H1 (cell line): ENCODE measurements at regions not wholly inside any gene's neighbourhood (a gene's known extent, or its start where the extent isn't known, plus 50 kb on each side); places are given as distances from the start of the nearest gene placed in this dataset.

Source experiments
- CEBPB ChIP-seq: IDR thresholded peaks from 2 replicates; pipeline ENCODE4 v1.6.1; 2012; ENCODE audit warnings: low read depth, low read length
- MAX ChIP-seq: IDR thresholded peaks from 2 replicates; pipeline ENCODE4 v1.6.1; 2012; ENCODE audit warnings: inconsistent platforms
- NRF1 ChIP-seq: IDR thresholded peaks from 2 replicates; pipeline ENCODE4 v1.6.1; 2011; ENCODE audit warnings: mild to moderate bottlenecking, low read depth, low read length, improper control_type of control experiment
- SP2 ChIP-seq: IDR thresholded peaks from 2 replicates; pipeline ENCODE4 v1.6.1; 2012; ENCODE audit warnings: mild to moderate bottlenecking, low read length, inconsistent platforms
- SUZ12 ChIP-seq: fragments of 200-600 bp; sonication (generic); IDR thresholded peaks from 2 replicates; pipeline ENCODE4 v1.6.1; 2012; ENCODE audit warnings: mild to moderate bottlenecking, inconsistent platforms, low read length, moderate library complexity, mixed read lengths
- TCF12 ChIP-seq: IDR thresholded peaks from 2 replicates; pipeline ENCODE4 v1.6.1; 2011; ENCODE audit warnings: low read depth, mild to moderate bottlenecking, low read length
- ZNF274 ChIP-seq: IDR thresholded peaks from 2 replicates; pipeline ENCODE4 v1.7.0; 2012; ENCODE audit warnings: low read length, borderline replicate concordance; ENCODE audit errors: extremely low read depth

DNA sequence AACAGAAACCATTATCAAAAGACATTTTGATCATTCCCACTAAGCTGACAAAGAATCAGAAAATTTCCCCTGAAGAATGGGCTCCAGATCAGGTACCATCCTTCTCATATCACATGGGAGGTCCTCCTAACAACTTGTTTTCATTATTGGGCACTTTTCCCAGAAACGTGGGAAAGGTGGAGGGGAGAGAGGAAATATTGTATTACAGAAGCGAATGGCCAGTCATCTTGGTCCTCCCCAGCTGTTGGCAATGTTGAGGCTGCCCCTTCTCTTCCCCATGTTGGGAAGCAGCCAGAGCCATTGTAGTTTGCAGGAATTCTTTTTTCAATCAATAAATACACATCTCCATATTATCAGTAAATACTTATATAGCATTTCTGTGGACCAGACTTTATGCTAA lies 126.2 kb upstream of the ZNF608 start (continued):
- TF ChIP-seq ZNF274 (no peak), SP2 (no peak), TCF12 (no peak), CEBPB (no peak), MAX (no peak), SUZ12 (no peak), NRF1 (no peak)
